ENCODE measurements at regions not wholly inside any gene's neighbourhood (a gene's known extent, or its start where the extent isn't known, plus 50 kb on each side); places are given as distances from the start of the nearest gene placed in this dataset.
"Not testable (repeated sequence)": the region's sequence is repeated elsewhere in the genome, so short reads cannot be mapped to it uniquely, and the experiment has no call there.

DNA sequence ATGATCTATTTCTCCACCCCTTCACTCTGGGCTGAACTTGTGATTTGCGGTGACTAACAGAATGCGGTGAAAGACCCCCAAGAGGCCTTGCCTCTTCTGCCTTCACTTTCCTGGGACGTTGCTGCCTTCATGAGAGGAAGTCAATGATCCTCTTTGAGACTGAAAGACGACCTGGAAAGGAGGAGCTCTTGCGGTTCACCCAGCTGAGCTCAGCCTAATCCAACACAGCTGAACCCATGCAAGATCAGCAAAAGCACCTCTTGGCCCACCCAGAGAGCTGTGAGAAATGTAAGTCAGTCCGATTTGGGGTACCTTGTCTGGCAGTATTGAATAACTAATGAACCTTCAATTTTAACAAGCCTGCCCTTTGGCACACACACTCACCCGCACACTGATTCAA, 767.4 kb upstream of the TPTE start:
- Mint-ChIP-seq H3K4me3 (ENCODE audit: unreplicated experiment) (no peak overlapping the region), H3K27me3 (ENCODE audit: insufficient read depth, unreplicated experiment) (no peaks in the 10 kb centered on the region), H3K27ac (ENCODE audit: unreplicated experiment) (no peak overlapping the region), H3K36me3 (ENCODE audit: insufficient read depth, unreplicated experiment) (no peaks in the 10 kb centered on the region), H3K9me3 (ENCODE audit: unreplicated experiment) (no peaks in the 10 kb centered on the region), H3K4me1 (ENCODE audit: low read depth, unreplicated experiment) (no peaks in the 10 kb centered on the region)
- DNase-seq, result no peak
- H3K4me1 ChIP-seq, result no peaks in the 10 kb centered on the region
- ChIA-PET POLR2A (no interaction called here), CTCF (no interaction called here)
- intact Hi-C loops (cut with micrococcal nuclease; ENCODE audit: unreplicated experiment), result no loop called here
- no peaks in the 10 kb centered on the region for H3K36me3 ChIP-seq (ENCODE audit: control insufficient read depth, insufficient read depth, low read length)
- 0 out of 2 replicates have a peak, but pooled peaks cover 4% of the 10 kb centered on the region for H3K9me3 ChIP-seq
- no peaks in the 10 kb centered on the region for H3K27me3 ChIP-seq (replicated peaks; ENCODE audit: control insufficient read depth, insufficient read depth, low read length)
- TF ChIP-seq, protein P1, sequence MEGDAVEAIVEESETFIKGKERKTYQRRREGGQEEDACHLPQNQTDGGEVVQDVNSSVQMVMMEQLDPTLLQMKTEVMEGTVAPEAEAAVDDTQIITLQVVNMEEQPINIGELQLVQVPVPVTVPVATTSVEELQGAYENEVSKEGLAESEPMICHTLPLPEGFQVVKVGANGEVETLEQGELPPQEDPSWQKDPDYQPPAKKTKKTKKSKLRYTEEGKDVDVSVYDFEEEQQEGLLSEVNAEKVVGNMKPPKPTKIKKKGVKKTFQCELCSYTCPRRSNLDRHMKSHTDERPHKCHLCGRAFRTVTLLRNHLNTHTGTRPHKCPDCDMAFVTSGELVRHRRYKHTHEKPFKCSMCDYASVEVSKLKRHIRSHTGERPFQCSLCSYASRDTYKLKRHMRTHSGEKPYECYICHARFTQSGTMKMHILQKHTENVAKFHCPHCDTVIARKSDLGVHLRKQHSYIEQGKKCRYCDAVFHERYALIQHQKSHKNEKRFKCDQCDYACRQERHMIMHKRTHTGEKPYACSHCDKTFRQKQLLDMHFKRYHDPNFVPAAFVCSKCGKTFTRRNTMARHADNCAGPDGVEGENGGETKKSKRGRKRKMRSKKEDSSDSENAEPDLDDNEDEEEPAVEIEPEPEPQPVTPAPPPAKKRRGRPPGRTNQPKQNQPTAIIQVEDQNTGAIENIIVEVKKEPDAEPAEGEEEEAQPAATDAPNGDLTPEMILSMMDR (IDR thresholded peaks at IDR 0.05; ENCODE audit: insufficient read depth in 1 of 2, low read depth in 1 of 2, low read length in 1 of 2, severe bottlenecking in 1 of 2, unreplicated experiment in 1 of 2), result no peak
- BruUV-seq (replicated peaks), result no TSS peak
- no peak overlapping the region for H3K4me3 ChIP-seq (ENCODE audit: low read depth, low read length)

DNA sequence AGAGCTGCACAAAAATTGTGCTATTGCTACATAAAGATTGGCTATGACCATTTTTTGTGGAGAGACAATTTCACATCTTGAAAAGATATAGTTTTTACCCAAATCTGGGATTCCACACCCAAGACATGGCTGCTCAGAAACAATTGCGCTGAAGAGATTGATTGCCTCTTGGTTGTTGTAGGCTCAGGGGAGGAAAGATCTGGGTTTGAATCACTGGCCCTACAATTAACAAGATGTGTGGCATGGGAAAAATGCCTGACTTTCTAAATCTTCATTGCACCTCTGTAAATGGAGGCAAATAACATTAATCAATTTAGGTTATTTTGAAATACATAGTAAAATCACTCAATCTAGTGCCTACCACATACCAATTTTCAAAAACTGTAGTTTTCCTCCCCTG, 766.9 kb upstream of the TPTE start:
- H3K4me3 Mint-ChIP-seq (ENCODE audit: unreplicated experiment); BruUV-seq (replicated peaks); H3K4me1 ChIP-seq; intact Hi-C loops (cut with micrococcal nuclease; ENCODE audit: unreplicated experiment); H3K27me3 ChIP-seq (replicated peaks; ENCODE audit: control insufficient read depth, insufficient read depth, low read length); H3K27ac Mint-ChIP-seq (ENCODE audit: unreplicated experiment); DNase-seq; H3K27me3 Mint-ChIP-seq (ENCODE audit: insufficient read depth, unreplicated experiment); H3K9me3 Mint-ChIP-seq (ENCODE audit: unreplicated experiment); H3K4me3 ChIP-seq (ENCODE audit: low read depth, low read length); H3K36me3 Mint-ChIP-seq (ENCODE audit: insufficient read depth, unreplicated experiment); POLR2A ChIA-PET; H3K4me1 Mint-ChIP-seq (ENCODE audit: low read depth, unreplicated experiment); H3K9me3 ChIP-seq; CTCF ChIA-PET; H3K36me3 ChIP-seq (ENCODE audit: control insufficient read depth, insufficient read depth, low read length): not testable (repeated sequence)

DNA sequence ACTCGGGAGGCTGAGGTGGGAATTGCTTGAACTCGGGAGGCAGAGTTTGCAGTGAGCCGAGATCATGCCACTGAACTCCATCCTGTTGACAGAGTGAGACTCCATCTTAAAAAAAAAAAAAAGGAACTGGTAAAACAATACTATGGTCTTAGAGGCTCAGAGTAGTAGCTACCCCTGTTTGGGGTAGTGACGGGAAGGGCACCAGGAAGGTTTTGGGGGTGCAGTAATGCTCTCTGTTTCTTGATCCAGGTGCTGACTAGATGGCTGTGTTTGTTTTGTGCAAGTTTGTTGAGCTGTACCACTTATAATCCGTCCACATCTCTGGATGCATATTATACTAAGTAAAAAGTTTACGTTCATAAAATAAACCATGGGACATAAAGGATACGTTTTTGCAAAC, 765.8 kb upstream of the TPTE start:
- Histone ChIP-seq H3K4me1 (no peaks in the 10 kb centered on the region), H3K4me3 (ENCODE audit: low read depth, low read length) (no peak overlapping the region), H3K27me3 (replicated peaks; ENCODE audit: control insufficient read depth, insufficient read depth, low read length) (no peaks in the 10 kb centered on the region), H3K9me3 (0 out of 2 replicates have a peak, but pooled peaks cover 4% of the 10 kb centered on the region), H3K36me3 (ENCODE audit: control insufficient read depth, insufficient read depth, low read length) (no peaks in the 10 kb centered on the region)
- POLR2A ChIA-PET, result no interaction called here
- Mint-ChIP-seq H3K9me3 (ENCODE audit: unreplicated experiment) (no peaks in the 10 kb centered on the region), H3K27me3 (ENCODE audit: insufficient read depth, unreplicated experiment) (no peaks in the 10 kb centered on the region), H3K4me3 (ENCODE audit: unreplicated experiment) (no peak overlapping the region), H3K4me1 (ENCODE audit: low read depth, unreplicated experiment) (no peaks in the 10 kb centered on the region), H3K36me3 (ENCODE audit: insufficient read depth, unreplicated experiment) (no peaks in the 10 kb centered on the region), H3K27ac (ENCODE audit: unreplicated experiment) (no peak overlapping the region)
- TF ChIP-seq, protein P1 (IDR thresholded peaks at IDR 0.05; ENCODE audit: insufficient read depth in 1 of 2, low read depth in 1 of 2, low read length in 1 of 2, severe bottlenecking in 1 of 2, unreplicated experiment in 1 of 2), result no peak
- intact Hi-C loops (cut with micrococcal nuclease; ENCODE audit: unreplicated experiment), result no loop called here
- no TSS peak for BruUV-seq (replicated peaks)
- DNase-seq, result no peak
- CTCF ChIA-PET, result no interaction called here

DNA sequence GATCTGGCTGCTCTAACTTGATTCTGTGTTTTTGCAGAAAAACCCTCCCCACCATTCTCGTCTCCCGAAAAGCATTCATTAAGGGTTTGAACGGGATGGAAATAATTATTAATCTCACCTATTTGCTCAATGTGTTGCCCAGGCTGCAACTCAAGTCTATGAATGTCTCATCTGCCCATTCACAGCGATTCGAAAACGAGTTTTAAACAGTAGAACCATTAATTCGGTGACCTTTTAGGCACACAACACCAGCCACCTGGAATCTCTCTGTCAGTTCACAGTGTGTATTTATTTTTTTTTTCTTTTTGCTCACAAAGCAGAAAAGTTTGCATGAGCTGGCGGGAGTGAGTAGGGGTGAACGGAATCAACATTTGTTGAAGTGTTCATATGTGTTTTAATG, 764.7 kb upstream of the TPTE start:
- no peak overlapping the region for H3K27ac Mint-ChIP-seq (ENCODE audit: unreplicated experiment)
- H3K36me3 Mint-ChIP-seq (ENCODE audit: insufficient read depth, unreplicated experiment), result no peaks in the 10 kb centered on the region
- Histone ChIP-seq H3K36me3 (ENCODE audit: control insufficient read depth, insufficient read depth, low read length) (no peaks in the 10 kb centered on the region), H3K9me3 (0 out of 2 replicates have a peak, but pooled peaks cover 4% of the 10 kb centered on the region), H3K4me1 (no peaks in the 10 kb centered on the region), H3K4me3 (ENCODE audit: low read depth, low read length) (no peak overlapping the region), H3K27me3 (replicated peaks; ENCODE audit: control insufficient read depth, insufficient read depth, low read length) (no peaks in the 10 kb centered on the region)
- TF ChIP-seq, protein P1 (IDR thresholded peaks at IDR 0.05; ENCODE audit: insufficient read depth in 1 of 2, low read depth in 1 of 2, low read length in 1 of 2, severe bottlenecking in 1 of 2, unreplicated experiment in 1 of 2), result no peak
- no peaks in the 10 kb centered on the region for H3K4me1 Mint-ChIP-seq (ENCODE audit: low read depth, unreplicated experiment)
- no TSS peak for BruUV-seq (replicated peaks)
- no peaks in the 10 kb centered on the region for H3K9me3 Mint-ChIP-seq (ENCODE audit: unreplicated experiment)
- no peak overlapping the region for H3K4me3 Mint-ChIP-seq (ENCODE audit: unreplicated experiment)
- POLR2A ChIA-PET, result no interaction called here
- intact Hi-C loops (cut with micrococcal nuclease; ENCODE audit: unreplicated experiment), result no loop called here
- CTCF ChIA-PET, result no interaction called here
- no peak for DNase-seq
- H3K27me3 Mint-ChIP-seq (ENCODE audit: insufficient read depth, unreplicated experiment), result no peaks in the 10 kb centered on the region

DNA sequence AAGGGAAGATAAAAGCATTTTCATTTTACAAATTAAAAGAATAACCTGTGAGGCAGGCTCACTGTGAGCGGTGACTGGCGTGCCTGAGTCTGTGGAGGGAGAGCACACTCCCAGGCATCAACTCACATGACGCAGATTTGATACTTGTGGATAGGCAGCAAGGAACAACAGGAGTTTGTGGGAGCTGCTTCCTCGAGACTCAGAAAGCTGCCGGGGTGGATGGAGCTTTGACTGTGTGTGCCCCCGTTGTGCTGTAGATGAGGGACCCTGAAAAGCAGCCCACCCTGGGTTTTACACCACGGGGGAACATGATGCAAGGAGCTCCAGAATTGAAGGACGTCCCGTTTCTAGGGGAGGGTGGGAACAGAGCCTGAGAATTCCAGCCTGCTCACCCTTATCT, 764.3 kb upstream of the TPTE start:
- H3K9me3 ChIP-seq; H3K4me3 ChIP-seq (ENCODE audit: low read depth, low read length): not testable (repeated sequence)

More for the DNA sequence above, 764.3 kb upstream of the TPTE start:
- H3K27me3 ChIP-seq (replicated peaks; ENCODE audit: control insufficient read depth, insufficient read depth, low read length); BruUV-seq (replicated peaks); POLR2A ChIA-PET; CTCF ChIA-PET; H3K27ac Mint-ChIP-seq (ENCODE audit: unreplicated experiment); H3K9me3 Mint-ChIP-seq (ENCODE audit: unreplicated experiment); H3K4me1 ChIP-seq; H3K36me3 Mint-ChIP-seq (ENCODE audit: insufficient read depth, unreplicated experiment); H3K4me1 Mint-ChIP-seq (ENCODE audit: low read depth, unreplicated experiment); H3K36me3 ChIP-seq (ENCODE audit: control insufficient read depth, insufficient read depth, low read length); intact Hi-C loops (cut with micrococcal nuclease; ENCODE audit: unreplicated experiment); H3K4me3 Mint-ChIP-seq (ENCODE audit: unreplicated experiment); H3K27me3 Mint-ChIP-seq (ENCODE audit: insufficient read depth, unreplicated experiment); DNase-seq: not testable (repeated sequence)
